ENCODE measurements at regions not wholly inside any gene's neighbourhood (a gene's known extent, or its start where the extent isn't known, plus 50 kb on each side); places are given as distances from the start of the nearest gene placed in this dataset.

DNA sequence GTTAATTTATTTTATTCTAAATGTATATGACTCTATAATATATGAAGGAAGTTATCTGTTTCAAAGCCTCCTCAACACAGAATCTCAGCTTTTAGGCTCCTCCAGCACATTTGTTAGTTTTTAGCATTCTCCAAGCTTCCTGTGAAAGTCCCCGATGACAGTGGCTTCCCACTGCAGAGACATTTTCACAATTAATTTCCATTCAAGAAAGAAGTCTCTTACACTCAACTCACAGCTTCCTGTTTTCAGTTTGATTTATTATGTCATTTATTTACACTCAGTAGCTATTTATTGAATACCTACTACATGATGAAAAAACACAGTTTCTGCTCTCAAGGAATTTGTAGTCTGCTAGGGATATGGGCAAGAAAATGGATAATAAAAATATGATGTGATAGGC lies 2228.2 kb upstream of the WWC1 start (continued):
- TF ChIP-seq ZNF687 (IDR thresholded peaks at IDR 0.05) (no peak), SPI1 (IDR thresholded peaks at IDR 0.05; ENCODE audit: borderline replicate concordance, insufficient read depth, low read depth, low read length) (no peak), MEF2A (IDR thresholded peaks at IDR 0.05; ENCODE audit: insufficient read depth, low read depth, low read length) (no peak), TAF1 (IDR thresholded peaks at IDR 0.05; ENCODE audit: borderline replicate concordance, low read depth, low read length) (no peak), ETV6 (conservative IDR thresholded peaks at IDR 0.05 in 1 of 2, IDR thresholded peaks at IDR 0.05 in 1 of 2; ENCODE audit: borderline replicate concordance in 1 of 2, low read depth in 1 of 2) (no peak)
- TF ChIP-seq, protein P1, sequence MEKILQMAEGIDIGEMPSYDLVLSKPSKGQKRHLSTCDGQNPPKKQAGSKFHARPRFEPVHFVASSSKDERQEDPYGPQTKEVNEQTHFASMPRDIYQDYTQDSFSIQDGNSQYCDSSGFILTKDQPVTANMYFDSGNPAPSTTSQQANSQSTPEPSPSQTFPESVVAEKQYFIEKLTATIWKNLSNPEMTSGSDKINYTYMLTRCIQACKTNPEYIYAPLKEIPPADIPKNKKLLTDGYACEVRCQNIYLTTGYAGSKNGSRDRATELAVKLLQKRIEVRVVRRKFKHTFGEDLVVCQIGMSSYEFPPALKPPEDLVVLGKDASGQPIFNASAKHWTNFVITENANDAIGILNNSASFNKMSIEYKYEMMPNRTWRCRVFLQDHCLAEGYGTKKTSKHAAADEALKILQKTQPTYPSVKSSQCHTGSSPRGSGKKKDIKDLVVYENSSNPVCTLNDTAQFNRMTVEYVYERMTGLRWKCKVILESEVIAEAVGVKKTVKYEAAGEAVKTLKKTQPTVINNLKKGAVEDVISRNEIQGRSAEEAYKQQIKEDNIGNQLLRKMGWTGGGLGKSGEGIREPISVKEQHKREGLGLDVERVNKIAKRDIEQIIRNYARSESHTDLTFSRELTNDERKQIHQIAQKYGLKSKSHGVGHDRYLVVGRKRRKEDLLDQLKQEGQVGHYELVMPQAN (conservative IDR thresholded peaks at IDR 0.05), result no peak

Data from GM12878 (cell line).